HepG2 (cell line): ENCODE measurements at regions not wholly inside any gene's neighbourhood (a gene's known extent, or its start where the extent isn't known, plus 50 kb on each side); places are given as distances from the start of the nearest gene placed in this dataset.
A peak's percentile ranks its signal among the peaks of the same experiment; 100 is the strongest.

Experiments used
- ATAC-seq: fragments of 200-7000 bp; cut with Tn5 transposase; 3 replicates; pipeline ENCODE4 v1.9.1; 2020; ENCODE audit warnings: mild to moderate bottlenecking, moderate library complexity
- BruUV-seq: library from RNA; stranded (reverse); fragments of 400-500 nt; replicated peaks from 2 replicates; lab custom pipeline; 2021; lab: Mats Ljungman, UMichigan
- CTCF ChIA-PET: fragments of 300-600 bp; formaldehyde crosslinking; extraction: SDS; loops from one replicate; lab custom pipeline; 2021; ENCODE audit warnings: low total read pairs, inconsistent platforms, low intra/inter-chr PET ratio; lab: Yijun Ruan, JAX
- POLR2A ChIA-PET: fragments of 350-600 bp; sonication (Branson Sonifier 250); formaldehyde crosslinking; loops from one replicate; lab custom pipeline; 2020; ENCODE audit warnings: antibody characterized with exemption, inconsistent platforms; lab: Yijun Ruan, JAX
- DNase-seq: peaks from one replicate; pipeline ENCODE4 v3.0.0-alpha.2; 2015; ENCODE audit warnings: low spot score
- FAIRE-seq: peaks from 3 replicates; lab custom pipeline; 2011; peaks lifted over from hg19 to GRCh38; lab: Jason Lieb, UNC
- H2AFZ ChIP-seq: one replicate; pipeline ENCODE4 v1.6.1; 2011; ENCODE audit warnings: low read length, inconsistent platforms
- H3K27ac ChIP-seq: fragments of 300-600 bp; 3 replicates; pipeline ENCODE4 v1.8.0; 2011; ENCODE audit warnings: mixed run types, mild to moderate bottlenecking, mixed read lengths, low read length, inconsistent platforms; ENCODE audit not compliant: insufficient read depth; ENCODE audit errors: extremely low read length
- H3K27me3 ChIP-seq, 2 experiments: fragments of 200-600 bp in 1 of 2; 2 replicates in 1 of 2; 3 replicates in 1 of 2; pipeline versions ENCODE4 v1.6.0 to v1.8.0; 2011; ENCODE audit warnings: low read length in 2 of 2, mild to moderate bottlenecking in 2 of 2, moderate library complexity in 2 of 2, inconsistent platforms in 1 of 2; ENCODE audit not compliant: insufficient read depth in 2 of 2, control insufficient read depth in 1 of 2
- H3K36me3 ChIP-seq, 2 experiments: fragments of 200-600 bp in 1 of 2; replicated peaks in 1 of 2; 2 replicates in 1 of 2; 3 replicates in 1 of 2; pipeline versions ENCODE4 v1.5.1 to v1.8.0; 2011; ENCODE audit warnings: low read length in 2 of 2, inconsistent platforms in 1 of 2; ENCODE audit not compliant: insufficient read depth in 2 of 2, control insufficient read depth in 1 of 2
- H3K4me1 ChIP-seq: 2 replicates; pipeline ENCODE4 v1.5.1; 2012; ENCODE audit warnings: low read length, inconsistent platforms; ENCODE audit not compliant: insufficient read depth
- H3K4me2 ChIP-seq: 2 replicates; pipeline ENCODE4 v1.6.0; 2011; ENCODE audit warnings: low read depth, low read length, inconsistent platforms
- H3K4me3 ChIP-seq, 3 experiments: fragments of 200-600 bp in 1 of 3; sonication (generic), shearing (Covaris generic) in 1 of 3; replicated peaks in 1 of 3; 2 replicates each; pipeline ENCODE4 v1.5.1; 2011 to 2016; ENCODE audit warnings: low read length in 3 of 3, inconsistent platforms in 2 of 3, low read depth in 2 of 3, mild to moderate bottlenecking in 2 of 3, control low read depth in 1 of 3, mixed read lengths in 1 of 3; ENCODE audit not compliant: insufficient read depth in 1 of 3
- H3K79me2 ChIP-seq: one replicate; pipeline ENCODE4 v1.6.1; 2011; ENCODE audit warnings: low read length, inconsistent platforms; ENCODE audit not compliant: insufficient read depth
- H3K9ac ChIP-seq: 2 replicates; pipeline ENCODE4 v1.6.0; 2011; ENCODE audit warnings: mild to moderate bottlenecking, low read depth, low read length, inconsistent platforms; ENCODE audit not compliant: insufficient read depth
- H3K9me3 ChIP-seq: 2 replicates; pipeline ENCODE4 v1.5.1; 2012; ENCODE audit warnings: mild to moderate bottlenecking, low read length
- H4K20me1 ChIP-seq: 2 replicates; pipeline ENCODE4 v1.6.0; 2011; ENCODE audit warnings: inconsistent platforms, mild to moderate bottlenecking, low read length, moderate library complexity; ENCODE audit not compliant: insufficient read depth
- CHD2 ChIP-seq: IDR thresholded peaks from 2 replicates; pipeline ENCODE4 v1.6.1; 2011; ENCODE audit warnings: low read depth, low read length, improper control_type of control experiment
- FOXP1 ChIP-seq, 2 experiments: fragments of 450-650 bp in 1 of 2; IDR thresholded peaks; 2 replicates each; pipeline ENCODE4 v1.6.1; 2017 to 2018; ENCODE audit warnings: antibody characterized with exemption in 1 of 2
- IRX3 ChIP-seq: sonication (generic); formaldehyde crosslinking; IDR thresholded peaks from 2 replicates; pipeline ENCODE4 v1.8.1; 2023; ENCODE audit warnings: mild to moderate bottlenecking, low read depth, missing genetic modification reagents, borderline replicate concordance
- MAFK ChIP-seq, 2 experiments: IDR thresholded peaks in 1 of 2; conservative IDR thresholded peaks in 1 of 2; 2 replicates each; pipeline ENCODE4 v1.6.1; 2011; ENCODE audit warnings: improper control_type of control experiment in 2 of 2, low read length in 2 of 2
- MXI1 ChIP-seq: IDR thresholded peaks from 3 replicates; pipeline ENCODE4 v1.6.1; 2012; ENCODE audit warnings: low read depth, low read length, inconsistent platforms, borderline replicate concordance
- PRDM15 ChIP-seq: sonication (generic); formaldehyde crosslinking; IDR thresholded peaks from 2 replicates; pipeline ENCODE4 v1.4.0; 2020; ENCODE audit warnings: missing genetic modification reagents
- SIN3B ChIP-seq: fragments of 150-350 bp; IDR thresholded peaks from 2 replicates; pipeline ENCODE4 v1.6.1; 2014; ENCODE audit warnings: low read length
- ZNF281 ChIP-seq: sonication (generic); formaldehyde crosslinking; IDR thresholded peaks from 2 replicates; pipeline ENCODE4 v1.4.0; 2020; ENCODE audit warnings: missing genetic modification reagents, borderline replicate concordance
- in situ Hi-C: cut with HindIII; loops from 2 replicates; pipeline ENCODE4 v1.10.0; 2017; ENCODE audit warnings: low pct_unique_long_range_greater_than_20kb; ENCODE audit not compliant: extremely low pct_ligation_motif_present
- intact Hi-C: fragments of 100-400 bp; cut with micrococcal nuclease; formaldehyde crosslinking; loops from one replicate; pipeline ENCODE4 v1.10.0; 2022; ENCODE audit not compliant: unreplicated experiment

DNA sequence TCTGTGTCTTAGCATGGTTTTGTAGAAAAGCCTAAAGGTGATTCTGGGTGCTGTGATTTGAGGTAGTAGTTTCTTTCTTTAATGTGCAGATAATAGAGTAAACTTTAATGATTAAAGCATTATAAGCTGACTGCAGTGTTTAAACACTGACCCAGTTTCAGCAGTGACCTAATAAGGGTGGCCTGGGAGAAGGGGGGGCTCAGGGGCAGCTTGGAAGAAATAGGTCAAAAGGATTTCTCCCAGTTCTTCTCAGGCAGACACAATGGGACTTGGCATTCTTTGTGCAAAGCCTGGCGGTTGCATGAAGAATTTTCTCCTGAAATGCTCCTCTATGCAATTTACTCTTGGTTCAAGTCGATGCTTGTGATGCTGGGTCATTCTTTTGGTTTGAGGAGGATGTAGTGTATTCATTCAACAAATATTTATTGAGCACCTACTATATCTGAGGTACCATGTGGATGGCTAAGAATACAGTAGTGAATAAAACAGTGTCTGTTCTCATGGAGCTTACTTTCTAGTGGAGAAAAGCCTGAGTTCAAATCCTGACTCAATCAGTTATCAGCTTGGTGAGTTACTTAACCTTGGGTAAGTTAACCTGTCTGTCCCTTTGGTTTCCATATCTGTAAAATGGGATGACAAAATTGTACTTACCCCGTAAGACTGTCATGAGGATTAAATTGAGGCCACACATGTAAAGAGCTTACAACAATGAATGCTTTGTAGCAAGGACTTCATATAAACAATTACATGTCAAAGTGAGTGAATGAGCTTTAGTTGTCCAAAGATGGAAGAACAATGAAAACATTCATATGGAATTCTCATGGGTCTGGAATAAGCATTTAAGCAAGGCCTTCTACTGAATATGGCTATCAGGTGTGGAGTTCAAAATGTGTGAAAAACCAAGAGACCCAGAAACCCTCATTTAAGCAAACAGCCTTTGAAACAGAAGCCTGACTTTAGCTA, 210.2 kb downstream of the KCNRG start (continued):
- TF ChIP-seq PRDM15 (CRISPR knock-in tag) (no peak), MXI1 (no peak), FOXP1 (IDR thresholded peaks at IDR 0.05) (no peak), FOXP1 (CRISPR knock-in tag; IDR thresholded peaks at IDR 0.05) (no peak), SIN3B (no peak), CHD2 (no peak), IRX3 (CRISPR knock-in tag) (no peak)

GRCh38 chr13:50226515-50227155, 211.4 kb downstream of the KCNRG start:
- Histone ChIP-seq H3K4me2 (no peak overlapping the region), H3K27ac (no peak overlapping the region), H2AFZ (no peak overlapping the region), H4K20me1 (0 out of 2 replicates have a peak, but pooled peaks cover 5% of the 10 kb centered on the region)
- FAIRE-seq, result no peak
- no peak for DNase-seq
- TF ChIP-seq ZNF281 (CRISPR knock-in tag) (no peak), MAFK (conservative IDR thresholded peaks at IDR 0.05 in 1 of 2, IDR thresholded peaks at IDR 0.05 in 1 of 2; ENCODE audit: low read length in 2 of 2) (0 out of 4 replicates have a peak, but pooled peaks of 1 of the 2 experiments have one; percentile 12)
- TF ChIP-seq, all 625 proteins: peak for 1
- Histone ChIP-seq H3K4me1 (peaks cover 36% of the 10 kb centered on the region), H3K9me3 (no peaks in the 10 kb centered on the region), H3K27me3 (no peaks in the 10 kb centered on the region), H3K36me3 (no peaks in the 10 kb centered on the region; a peak in 1 of 5 replicates), H3K79me2 (peaks cover 26% of the 10 kb centered on the region), H3K9ac (no peak overlapping the region), H3K4me3 (no peak overlapping the region)
- intact Hi-C loops, result no loop called here
- no TSS peak for BruUV-seq
- in situ Hi-C loops, result no loop called here
- no peak for ATAC-seq
- POLR2A ChIA-PET, result no interaction called here
- CTCF ChIA-PET, result no interaction called here
